ENCODE measurements at regions not wholly inside any gene's neighbourhood (a gene's known extent, or its start where the extent isn't known, plus 50 kb on each side); places are given as distances from the start of the nearest gene placed in this dataset.

DNA sequence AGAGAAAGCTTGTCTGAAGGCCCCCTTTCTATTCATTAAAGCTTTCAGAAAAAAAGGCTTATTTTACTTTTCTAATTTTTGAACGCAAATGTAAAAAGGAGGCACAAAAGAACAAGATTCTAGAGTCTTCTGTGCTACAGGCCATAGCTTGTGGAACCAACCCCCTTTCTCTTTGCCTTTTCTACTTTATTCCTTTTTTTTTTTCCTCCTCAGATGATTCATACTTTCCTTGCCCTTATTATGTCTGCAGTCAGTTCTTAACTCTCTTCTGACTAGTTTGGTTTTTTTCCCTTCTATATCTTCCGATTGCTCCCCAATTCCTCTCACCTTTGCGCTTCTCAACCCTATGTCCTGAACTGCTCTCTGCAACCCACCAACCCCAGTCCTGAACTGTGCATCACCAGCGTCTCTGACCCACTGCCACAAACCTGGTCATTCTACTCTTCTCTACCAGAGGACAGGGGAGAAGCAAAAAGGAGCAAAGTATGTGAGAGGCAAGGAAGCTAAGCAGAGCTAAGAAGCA is 56.9 kb upstream of the WIPF1 start:
- Histone ChIP-seq H3K36me3 (replicated peaks in 1 of 2) (no peaks in the 10 kb centered on the region), H3K27me3 (no peaks in the 10 kb centered on the region), H3K9me3 (replicated peaks in 1 of 3) (peaks cover 0 to 12% (median 0%) of the 10 kb centered on the region in 3 donors), H3K4me3 (no peak overlapping the region), H3K4me1 (replicated peaks in 1 of 2) (no peaks in the 10 kb centered on the region), H3K27ac (no peak overlapping the region)
- TF ChIP-seq POLR2A (IDR thresholded peaks at IDR 0.05), result no peak
- TF ChIP-seq, protein P1, sequence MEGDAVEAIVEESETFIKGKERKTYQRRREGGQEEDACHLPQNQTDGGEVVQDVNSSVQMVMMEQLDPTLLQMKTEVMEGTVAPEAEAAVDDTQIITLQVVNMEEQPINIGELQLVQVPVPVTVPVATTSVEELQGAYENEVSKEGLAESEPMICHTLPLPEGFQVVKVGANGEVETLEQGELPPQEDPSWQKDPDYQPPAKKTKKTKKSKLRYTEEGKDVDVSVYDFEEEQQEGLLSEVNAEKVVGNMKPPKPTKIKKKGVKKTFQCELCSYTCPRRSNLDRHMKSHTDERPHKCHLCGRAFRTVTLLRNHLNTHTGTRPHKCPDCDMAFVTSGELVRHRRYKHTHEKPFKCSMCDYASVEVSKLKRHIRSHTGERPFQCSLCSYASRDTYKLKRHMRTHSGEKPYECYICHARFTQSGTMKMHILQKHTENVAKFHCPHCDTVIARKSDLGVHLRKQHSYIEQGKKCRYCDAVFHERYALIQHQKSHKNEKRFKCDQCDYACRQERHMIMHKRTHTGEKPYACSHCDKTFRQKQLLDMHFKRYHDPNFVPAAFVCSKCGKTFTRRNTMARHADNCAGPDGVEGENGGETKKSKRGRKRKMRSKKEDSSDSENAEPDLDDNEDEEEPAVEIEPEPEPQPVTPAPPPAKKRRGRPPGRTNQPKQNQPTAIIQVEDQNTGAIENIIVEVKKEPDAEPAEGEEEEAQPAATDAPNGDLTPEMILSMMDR (IDR thresholded peaks at IDR 0.05), result no peak
- 90 to 96% (median 94%) methylated on average over 4 of the region's 4 CpGs for WGBS, 4 donors
- no peak for DNase-seq
- intact Hi-C loops (cut with DNase I), result no loop called here

DNA sequence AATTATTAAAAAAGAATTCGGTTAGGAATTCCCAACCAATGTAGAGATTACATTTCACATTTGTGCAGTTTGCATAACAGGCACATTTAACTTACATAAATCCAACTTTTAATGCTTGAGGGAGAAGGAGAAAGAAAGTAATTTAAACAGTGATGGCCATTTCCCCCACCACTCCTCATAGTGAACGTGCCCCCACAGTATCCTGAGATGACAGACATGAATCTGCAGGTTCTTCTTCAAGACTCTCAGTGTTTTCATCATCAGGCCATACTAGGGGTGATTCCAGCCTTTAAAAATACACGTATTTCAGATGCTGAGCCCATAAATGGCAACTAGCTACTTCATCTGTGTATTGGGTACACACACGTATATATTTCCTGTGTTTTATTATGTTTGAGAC is 51.3 kb upstream of the WIPF1 start:
- no peaks in the 10 kb centered on the region for H3K36me3 ChIP-seq (replicated peaks in 1 of 2)
- no peaks in the 10 kb centered on the region for H3K4me1 ChIP-seq (replicated peaks in 1 of 2)
- DNase-seq, result no peak
- no peak for TF ChIP-seq POLR2A (IDR thresholded peaks at IDR 0.05)
- TF ChIP-seq, protein P1 (IDR thresholded peaks at IDR 0.05), result no peak
- no peaks in the 10 kb centered on the region for H3K27me3 ChIP-seq
- 90 to 98% (median 94%) methylated on average over 4 of the region's 4 CpGs for WGBS, 4 donors
- no peak overlapping the region for H3K4me3 ChIP-seq
- H3K9me3 ChIP-seq (replicated peaks in 1 of 3), result no peaks in the 10 kb centered on the region
- H3K27ac ChIP-seq, result no peak overlapping the region
- intact Hi-C loops (cut with DNase I), result no loop called here

All from adrenal gland (tissue), 9 donors.